Fibroblast of gingiva (primary cell): ENCODE measurements at regions not wholly inside any gene's neighbourhood (a gene's known extent, or its start where the extent isn't known, plus 50 kb on each side); places are given as distances from the start of the nearest gene placed in this dataset.
A peak's percentile ranks its signal among the peaks of the same experiment; 100 is the strongest.

ENCODE experiments used
- DNase-seq: peaks from one replicate; pipeline ENCODE4 v3.0.0-alpha.2; 2011; ENCODE audit warnings: low read depth

DNA sequence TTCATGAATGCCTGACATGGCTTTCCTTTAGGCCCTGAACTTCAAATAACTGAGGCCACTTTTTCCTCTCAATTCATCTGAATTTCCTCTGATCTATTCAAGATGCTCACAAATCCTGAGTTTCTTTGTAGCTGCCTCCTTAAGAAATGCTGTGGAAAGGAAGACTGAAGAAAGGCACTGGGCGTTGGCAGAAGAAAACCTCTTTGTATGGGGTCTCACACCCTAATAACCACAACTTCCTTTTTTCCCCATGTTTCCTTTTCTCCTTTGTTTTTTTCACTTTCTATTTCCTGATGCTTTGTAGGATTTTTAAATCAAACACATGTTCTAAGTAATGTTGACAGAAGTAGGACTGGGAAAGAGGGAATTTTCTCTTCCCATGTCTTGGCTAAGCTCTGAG, 447.4 kb downstream of the CMPK2 start:
- DNase-seq = no peak

DNA sequence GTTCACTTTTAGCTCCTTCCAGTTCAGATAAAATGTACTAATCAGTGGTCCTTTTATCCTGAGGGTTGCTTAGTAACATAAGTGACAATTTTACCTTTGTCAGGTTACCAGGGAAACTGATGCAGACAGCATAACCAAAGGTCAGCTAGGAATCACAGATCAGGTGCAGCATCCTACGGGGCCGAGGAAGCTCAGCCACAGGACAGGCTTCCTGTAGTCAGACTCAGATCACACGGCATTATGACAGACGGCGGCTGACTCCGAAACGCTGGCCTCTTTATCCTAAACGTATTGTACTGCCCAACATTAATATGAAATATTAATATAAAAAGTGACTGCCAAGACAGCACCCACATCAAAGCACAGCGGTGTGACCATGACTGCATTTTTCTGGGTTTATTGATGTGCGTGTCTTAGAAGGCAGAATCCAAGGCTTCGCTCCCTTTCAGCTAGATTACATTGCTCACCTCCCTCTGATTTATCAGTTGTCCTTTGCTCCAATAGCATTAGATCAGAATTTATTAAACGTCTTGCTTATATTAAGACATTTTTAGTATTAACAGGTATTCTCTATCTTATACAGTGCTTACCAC, 444.5 kb downstream of the CMPK2 start:
- DNase-seq = no peak

DNA sequence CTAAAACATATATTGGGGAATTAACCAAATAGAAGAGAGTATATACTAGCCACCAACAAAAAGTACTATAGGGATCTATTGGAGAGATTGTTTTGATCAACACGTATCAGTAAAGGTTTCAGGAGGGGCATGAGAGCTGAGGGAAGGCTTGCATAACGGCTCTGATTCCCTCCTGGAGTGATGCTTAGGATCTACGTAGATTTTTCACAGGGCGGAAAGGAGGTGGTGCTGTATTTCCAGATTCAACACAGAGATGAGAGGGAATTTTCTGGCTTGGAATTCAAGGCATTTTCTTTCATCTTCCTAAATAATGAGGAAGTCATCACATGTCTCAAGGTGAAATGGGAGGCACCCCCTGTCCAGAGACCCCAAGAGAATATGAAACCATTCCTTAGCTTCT, 443.8 kb downstream of the CMPK2 start:
- DNase-seq = no peak

DNA sequence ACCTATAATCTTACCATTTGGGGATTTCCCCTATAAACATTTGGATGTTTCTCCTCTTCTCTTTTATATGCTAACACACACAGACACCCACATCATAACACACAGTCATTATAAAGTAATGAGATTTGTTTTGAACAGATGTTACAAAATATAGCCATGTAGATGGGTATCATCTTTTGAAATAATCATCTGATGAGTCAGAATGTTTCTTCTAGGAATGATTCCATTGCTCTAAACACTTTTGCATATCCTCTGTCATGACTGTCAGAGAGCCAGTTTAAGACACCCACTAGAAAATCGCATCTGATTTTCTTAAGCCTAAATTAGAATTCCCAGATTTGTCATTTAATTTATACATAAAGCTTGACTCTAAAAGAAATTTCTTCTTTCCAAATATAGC, 442.6 kb downstream of the CMPK2 start:
- DNase-seq = peak; percentile 6

DNA sequence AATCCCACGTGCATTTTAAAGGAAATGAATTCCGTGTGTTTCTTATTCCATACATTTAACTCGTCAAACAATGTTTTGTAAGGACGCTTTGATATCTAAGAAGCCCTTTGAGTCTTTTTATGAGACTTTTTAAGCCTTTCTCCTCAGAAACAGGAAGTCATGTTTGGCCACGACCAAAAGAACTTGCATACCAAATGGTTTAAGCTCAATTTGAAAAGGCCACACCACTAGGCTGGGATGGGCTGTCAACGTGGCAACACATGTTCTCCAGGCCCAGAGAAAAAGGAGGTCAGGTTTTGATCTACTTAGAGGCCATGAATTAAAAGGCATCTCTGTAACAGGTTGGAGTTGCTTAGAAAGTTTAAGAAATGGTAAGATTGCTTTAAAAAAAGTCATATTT, 441.8 kb downstream of the CMPK2 start:
- DNase-seq = no peak

DNA sequence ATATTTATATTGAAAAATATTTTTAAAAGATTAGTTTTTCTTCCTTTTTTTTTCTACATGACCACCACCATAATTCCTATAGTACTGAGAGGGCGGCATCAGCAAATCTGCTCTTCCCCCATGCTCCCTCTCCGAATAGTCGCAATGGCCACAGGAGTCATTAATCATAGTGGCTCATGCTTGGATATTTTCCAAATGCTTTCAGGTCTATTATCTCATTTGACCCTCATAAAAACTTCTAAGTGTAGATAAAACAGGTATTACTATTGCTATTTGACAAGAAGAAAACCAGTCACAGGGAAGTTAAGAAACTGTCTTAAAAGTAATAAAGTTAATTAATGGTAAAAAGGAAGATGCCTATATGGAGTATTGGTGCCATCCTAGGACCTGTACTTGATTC, 440.7 kb downstream of the CMPK2 start:
- no peak for DNase-seq

DNA sequence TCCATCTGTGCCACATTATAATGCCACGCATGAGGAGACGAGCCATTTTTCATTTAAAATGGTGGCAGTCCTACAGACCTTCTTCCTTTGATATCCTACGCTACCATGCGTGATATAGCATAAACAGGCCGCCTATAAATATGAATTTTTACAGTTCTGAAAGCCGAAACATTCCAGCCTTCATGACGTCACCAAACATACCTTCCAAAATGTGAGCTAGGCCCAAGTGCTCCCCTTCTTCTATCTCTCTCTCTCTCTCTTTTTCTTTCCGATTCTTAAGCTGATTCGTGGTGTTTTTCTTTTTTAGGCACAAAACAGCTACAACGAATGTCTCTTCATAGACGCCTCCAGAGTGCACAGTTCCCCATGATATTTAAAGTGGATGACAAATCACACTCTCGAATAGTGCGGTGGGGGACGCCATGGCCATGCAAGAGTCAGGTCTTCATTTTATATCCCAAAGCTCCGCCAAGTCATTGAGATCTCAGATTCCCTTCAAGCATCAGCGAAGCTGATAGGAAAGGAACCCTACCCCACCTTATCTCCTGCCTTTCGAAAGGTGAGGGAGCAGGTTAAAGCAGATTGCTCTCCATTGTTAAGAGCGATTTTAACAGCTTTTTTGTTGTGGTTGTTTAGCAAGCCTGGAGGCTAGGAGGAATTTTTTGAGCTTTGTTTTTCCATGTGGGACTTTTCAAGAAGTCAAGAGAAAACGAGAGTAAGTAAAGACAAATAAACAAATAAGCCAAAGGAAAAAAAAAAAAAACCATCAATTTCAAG, 436.3 kb downstream of the CMPK2 start:
- DNase-seq = no peak

DNA sequence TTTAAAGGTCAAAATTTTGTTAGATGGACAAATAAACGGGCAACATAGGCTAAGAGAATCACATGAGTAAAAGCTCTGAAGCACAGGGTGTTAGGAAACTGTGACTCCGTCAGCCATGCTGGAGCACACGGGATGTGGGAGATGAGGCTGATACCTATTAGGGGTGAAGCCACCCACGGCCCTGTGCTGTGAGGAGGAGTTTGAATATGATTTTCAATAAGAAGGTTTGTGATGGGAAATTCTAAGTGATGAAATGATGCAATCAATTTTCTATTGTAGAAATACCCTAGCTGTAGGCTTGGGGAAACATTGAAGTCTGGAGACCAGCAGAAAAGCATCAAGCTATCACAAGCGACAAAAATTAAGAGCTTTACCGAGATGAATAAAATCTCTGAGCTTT, 431.3 kb downstream of the CMPK2 start:
- no peak for DNase-seq

DNA sequence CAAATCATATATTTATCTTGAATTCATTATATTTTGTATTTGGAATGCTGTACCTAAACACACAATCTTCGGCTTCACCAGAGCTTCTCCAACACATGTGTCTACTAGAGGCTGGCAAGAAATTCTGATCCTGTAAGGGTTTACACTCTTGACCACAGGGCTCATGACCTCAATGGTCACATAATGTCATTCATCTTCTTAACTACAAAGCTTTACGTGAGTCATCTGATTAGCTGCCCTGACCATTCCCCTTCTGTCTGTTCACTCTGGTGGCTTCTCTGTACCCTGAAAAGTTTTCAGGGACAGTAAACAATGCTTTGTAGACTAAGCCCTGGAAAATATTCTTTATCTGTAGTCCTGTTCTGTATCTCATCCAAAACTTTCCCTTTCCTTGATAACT, 423.9 kb downstream of the CMPK2 start:
- no peak for DNase-seq

DNA sequence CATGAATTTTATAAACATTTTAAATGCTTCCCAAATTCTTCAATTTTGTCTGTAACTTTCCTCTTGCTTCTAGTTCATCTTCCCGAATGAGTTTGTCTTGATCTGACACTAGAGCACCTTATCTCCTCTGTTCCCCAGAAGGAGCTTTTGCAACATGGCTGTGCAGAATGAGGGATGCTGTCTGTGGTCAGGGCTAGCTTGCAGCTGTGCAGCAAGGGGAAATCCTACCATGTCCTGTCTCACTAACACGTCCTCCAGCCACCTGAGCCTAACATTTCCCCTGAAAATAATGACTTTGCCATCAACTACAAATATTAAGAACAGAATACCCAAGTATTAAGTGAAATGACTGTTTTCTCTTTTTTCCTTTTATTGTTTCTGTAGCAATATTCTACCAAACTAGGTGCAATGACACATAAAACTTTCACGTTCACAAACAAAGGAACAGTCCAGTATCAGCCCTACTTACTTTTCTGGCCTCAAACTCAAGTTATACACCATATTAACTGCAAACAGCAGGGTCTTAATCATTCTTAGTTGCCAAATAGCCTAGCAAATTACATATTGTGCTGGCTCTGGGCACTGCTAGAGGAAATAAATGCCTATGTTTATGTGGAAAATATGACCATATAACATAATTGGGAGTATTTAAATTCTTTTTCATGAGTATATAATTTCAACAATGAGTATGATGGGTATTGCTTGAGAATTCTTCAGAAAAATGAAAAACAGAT, 423.3 kb downstream of the CMPK2 start:
- DNase-seq = no peak

DNA sequence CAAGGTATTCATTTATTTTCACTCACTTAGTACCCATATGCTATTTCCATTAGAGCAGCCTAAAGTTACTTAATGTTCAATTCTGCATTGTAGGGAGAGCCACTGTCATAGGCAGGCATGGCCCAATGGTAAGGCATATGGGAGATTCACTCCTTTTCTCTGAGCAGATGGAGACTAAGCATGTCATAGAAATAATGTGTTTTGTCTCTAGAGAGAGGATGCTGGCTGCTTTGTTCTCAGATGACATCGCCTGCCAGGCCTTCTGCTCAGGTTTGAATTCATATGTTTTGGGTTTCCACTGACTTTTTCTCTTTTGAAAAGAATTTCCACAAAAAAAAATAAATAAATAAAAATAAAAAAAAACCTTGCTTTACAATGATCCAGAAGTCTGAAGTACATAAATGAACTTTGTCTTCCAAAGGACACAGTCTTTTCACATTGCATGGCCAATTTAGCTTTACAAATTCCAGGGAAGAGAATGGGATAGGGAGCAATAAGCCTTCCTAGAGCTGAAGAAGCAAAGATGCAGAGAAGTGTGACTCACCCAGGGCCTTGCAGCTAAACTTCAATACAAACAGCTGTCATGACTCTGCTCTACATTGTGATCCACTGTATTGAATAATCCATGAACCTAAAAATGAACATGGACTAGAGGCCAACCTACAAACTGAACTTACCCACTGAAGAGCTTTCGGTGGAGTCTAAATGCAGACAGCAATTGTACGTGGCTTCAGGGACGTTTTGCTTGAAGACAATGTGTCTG, 422.5 kb downstream of the CMPK2 start:
- no peak for DNase-seq

DNA sequence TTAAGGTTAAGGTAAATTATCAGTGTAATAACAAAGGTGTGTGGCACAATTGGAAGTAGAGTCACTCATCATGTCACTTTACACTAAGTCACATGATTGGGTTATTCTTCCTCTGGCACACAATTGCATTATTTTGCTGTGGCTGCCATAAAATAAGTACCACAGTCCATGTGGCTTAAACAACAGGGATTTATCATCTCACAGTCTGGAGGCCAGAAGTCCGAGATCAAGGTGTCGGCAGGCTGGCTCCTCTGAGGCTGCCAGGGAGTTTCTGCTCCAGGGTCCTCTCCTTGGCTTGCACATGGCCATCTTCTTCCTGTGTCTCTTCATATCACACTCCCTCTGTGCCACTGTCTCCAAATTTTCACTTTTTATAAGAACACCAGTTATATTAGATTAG, 421.2 kb downstream of the CMPK2 start:
- no peak for DNase-seq

DNA sequence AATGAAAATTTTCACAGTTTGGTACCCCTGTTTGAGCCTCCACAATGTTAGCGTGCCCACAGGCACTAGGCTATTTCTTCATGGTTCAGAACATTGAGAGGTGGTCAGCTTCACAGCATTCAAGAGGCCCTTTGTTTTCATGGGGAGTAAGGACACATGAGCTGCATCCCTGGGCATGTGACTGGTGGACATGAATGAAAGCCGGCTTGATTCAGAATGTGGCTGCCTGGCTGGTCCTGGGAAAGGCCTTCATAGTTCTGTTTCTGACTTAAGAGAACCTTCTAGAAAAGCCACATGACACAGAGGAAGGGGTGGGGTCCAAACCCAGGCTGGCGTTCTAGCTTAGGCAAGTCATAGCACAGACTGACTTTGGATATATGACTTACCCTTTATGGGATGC, 420.6 kb downstream of the CMPK2 start:
- no peak for DNase-seq

DNA sequence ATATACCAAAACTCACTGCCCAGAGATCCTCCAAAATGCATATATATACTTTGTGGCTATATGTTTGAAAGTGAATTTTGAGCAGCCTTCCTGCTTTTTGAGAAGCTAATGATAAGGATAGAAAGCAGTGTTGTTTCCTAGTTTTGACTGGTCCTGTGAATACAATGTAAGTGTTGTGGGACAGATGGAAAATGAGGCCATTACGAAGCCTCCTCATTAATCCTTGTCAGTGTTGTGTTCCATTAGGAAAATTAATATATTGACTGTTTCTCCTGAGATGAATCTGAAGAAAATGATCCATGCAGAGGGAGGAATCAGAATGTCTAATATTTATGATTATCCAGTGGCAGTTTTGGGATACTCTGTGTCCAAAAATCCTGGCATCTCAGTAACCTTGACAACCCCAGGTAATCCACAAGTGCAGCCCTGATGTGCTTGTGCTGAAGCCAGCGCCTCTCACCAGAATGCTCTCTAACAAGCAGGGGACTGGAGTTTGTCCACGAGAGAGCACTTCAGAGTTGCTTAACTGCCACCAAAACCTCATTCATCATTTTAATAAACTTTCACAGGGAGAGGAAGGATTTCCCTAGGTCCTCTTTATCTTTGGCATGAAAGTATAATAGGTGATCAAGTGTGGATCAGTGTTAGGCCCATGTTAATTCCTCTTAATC, 418.6 kb downstream of the CMPK2 start:
- no peak for DNase-seq

DNA sequence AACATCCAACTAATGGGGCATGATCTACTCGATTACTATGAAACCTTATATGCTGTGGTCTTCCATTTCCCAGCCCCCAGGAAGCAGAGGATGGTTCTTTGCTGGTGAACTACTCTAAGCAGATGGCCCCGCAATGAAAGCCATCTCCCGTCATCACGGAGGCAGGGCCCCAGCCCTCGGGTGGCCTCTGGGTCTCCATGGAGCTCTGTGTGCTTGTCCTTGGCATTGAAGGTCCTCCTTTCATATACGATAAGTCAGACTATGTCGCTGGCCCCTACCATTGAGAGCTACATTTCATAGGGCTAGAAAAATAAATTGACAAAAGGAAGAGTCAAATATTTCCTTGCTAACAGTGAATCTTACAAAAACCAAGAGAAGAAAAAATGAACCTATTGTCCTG, 416.8 kb downstream of the CMPK2 start:
- DNase-seq = no peak

DNA sequence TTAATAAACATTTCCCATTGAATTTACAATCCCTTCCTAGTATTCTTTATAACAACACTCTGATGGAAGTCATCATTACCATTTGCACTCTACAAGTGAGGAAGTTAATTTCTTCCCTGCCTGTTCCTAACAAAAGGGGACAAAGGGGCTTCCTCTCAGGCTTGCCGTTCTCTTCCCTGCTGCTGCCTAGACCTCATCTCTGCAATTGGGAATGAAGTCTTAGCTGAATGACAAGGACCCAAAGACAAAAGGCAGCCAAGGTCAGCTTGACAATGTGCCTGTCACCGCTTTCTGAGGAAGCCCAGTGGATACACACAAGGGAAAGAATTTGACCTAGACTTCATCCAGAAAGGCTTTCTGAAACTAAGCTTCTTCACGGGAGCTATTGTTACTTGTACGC, 416.4 kb downstream of the CMPK2 start:
- no peak for DNase-seq

DNA sequence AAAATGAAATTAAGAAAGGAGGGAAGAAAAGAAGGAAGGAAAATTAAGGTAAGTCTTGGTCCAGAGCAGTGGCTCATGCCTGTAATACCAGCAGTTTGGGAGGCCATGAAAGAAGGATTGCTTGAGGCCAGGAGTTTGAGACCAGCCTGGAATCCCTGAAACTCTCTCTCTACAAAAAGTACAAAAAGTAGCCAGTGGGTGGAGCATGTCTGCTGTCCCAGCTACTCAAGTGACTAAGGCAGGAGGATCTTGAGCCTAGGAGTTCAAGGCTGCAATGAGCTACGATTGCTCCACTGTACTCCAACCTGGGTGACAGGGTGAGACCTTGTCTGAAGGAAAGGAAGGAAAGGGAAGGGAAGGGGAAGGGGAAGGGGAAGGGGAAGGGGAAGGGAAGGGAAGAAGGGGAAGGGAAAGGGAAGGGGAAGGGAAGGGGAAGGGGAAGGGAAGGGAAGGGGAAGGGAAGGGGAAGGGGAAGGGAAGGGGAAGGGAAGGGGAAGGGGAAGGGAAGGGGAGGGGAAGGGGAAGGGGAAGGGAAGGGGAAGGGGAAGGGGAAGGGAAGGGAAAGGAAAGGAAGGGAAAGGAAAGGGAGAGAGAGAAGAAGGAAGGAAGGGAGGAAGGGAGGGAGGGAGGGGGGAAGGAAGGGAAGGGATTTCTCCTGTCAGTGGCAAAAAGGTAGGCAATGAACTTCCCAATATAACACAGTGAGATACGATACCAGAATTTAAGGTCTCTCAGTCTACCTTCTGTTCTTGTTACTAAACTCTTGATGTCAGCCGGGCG, 412.8 kb downstream of the CMPK2 start:
- DNase-seq = no peak

DNA sequence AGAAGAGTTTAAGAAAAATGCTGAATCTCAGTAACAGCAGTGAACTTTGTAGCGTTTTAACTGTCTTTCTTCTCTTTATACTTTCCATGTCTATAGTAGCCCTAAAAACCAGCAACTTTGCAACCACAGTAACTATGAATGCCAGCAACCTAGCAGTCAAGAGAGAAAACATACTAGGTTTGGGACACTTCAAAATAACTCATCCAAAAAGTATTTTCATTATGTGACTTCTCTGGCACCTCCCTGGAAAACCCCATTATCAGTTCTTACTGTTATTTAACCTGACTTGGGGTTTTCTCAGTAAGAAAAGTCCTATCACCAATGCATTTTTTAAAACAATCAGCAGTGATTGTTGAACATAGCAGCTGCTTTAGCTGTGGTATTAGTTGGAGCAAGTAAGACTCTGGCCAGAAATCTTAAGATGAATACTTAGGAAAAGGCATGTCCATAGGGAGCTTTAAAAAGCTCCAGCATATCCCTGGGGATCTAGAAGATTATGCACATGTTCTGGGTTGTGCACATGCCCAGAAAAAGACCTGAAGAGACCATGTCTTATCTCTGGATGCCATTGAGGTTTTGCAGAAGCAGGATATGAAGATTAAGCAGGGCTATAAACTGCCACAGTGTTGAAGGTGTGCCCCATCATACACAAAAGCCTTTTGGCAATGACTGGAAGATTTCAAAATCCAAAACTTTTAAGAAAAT, 411.3 kb downstream of the CMPK2 start:
- no peak for DNase-seq

DNA sequence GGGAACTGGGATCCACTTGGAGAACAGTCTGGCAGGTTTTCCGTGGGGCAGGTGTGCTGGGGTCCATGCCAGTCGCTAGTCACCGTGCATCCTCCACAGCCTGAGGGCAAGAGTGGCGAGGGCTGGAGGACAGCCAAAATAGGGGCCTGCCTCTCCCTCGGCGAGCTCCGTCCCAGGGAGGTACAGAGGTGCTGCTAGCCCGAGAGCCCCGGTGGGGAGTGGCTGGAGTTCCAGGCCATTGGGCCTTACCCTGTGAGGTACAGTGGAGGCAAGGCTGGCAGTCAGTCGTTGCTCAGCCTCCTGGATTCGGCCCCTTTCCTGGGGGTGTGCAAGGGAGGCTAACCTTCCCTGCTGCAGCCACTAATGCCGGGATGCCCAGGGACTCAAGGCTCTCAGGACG, 406.6 kb downstream of the CMPK2 start:
- no peak for DNase-seq

DNA sequence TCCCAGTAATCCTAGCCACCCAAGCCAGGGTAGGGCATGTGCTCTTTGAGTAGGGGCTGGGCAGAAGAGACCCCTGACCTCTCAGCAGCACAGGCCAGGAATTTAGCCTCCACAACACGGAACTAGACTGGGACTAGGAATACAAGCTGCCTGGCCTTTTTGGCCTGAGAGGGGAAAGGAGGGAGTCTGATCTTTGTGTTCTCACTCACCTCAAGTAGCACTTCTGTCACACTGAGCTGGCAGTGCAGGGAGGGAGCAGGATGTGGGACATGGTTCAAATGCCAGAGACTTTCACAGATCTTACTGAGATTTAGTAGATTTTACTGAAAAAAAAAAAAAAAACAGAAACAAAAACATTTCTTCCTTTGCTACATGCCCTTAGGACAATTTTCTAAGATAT, 395.2 kb downstream of the CMPK2 start:
- DNase-seq = no peak

DNA sequence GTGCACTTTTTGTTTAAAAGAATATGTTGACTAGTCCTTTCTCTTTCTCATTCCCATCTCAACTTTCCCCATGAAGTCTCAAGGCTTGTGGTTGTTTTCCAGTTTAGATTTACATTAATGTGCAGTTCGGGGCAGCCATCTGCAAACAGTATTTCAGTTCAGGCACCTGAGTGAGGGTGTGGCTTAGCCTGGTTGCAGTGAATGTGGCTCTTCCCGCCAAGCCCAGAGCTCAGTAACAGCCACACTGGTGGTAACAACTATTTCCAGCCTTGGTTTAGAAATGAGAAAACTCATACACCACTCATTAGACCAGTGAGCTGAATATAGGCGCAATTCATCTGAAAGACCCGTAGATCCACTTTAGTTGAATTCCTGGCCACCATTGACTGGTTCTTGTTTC, 394.3 kb downstream of the CMPK2 start:
- no peak for DNase-seq
